K562 (cell line): ENCODE measurements at regions not wholly inside any gene's neighbourhood (a gene's known extent, or its start where the extent isn't known, plus 50 kb on each side); places are given as distances from the start of the nearest gene placed in this dataset.

Source experiments
- ATAC-seq: fragments of 200-7000 bp; cut with Tn5 transposase; 3 replicates; pipeline ENCODE4 v1.9.1; 2020; ENCODE audit warnings: moderate library complexity
- BruUV-seq: library from RNA; stranded (reverse); fragments of 400-500 nt; replicated peaks from 2 replicates; lab custom pipeline; 2021; lab: Mats Ljungman, UMichigan
- CTCF ChIA-PET: fragments of 300-600 bp; formaldehyde crosslinking; extraction: SDS; loops from one replicate; lab custom pipeline; 2021; ENCODE audit warnings: low intra/inter-chr PET ratio; lab: Yijun Ruan, JAX
- POLR2A ChIA-PET: fragments of 300-600, 350-650 bp; sonication (Branson Sonifier 250); formaldehyde crosslinking; extraction: SDS; loops from one replicate; lab custom pipeline; 2021; ENCODE audit warnings: antibody characterized with exemption, inconsistent platforms; lab: Yijun Ruan, JAX
- DNase-seq, 4 experiments: peaks; one replicate each; pipeline versions ENCODE4 v3.0.0 to v3.0.0-alpha.2; 2011 to 2018; ENCODE audit warnings: low spot score in 3 of 4, mixed read lengths in 3 of 4; ENCODE audit errors: extremely low read depth in 1 of 4
- FAIRE-seq: peaks from 2 replicates; lab custom pipeline; 2011; peaks lifted over from hg19 to GRCh38; lab: Jason Lieb, UNC
- H2AFZ ChIP-seq: 2 replicates; pipeline ENCODE4 v1.6.0; 2011; ENCODE audit warnings: low read depth, low read length, control low read depth, inconsistent platforms
- H3K27ac ChIP-seq: fragments of 200-600 bp; 3 replicates; pipeline ENCODE4 v1.8.0; 2011; ENCODE audit warnings: low read depth, mild to moderate bottlenecking, control low read depth, inconsistent platforms, low read length, moderate library complexity, mixed read lengths; ENCODE audit errors: extremely low read depth
- H3K27me3 ChIP-seq, 2 experiments: fragments of 300-600 bp in 1 of 2; 2 replicates in 1 of 2; 3 replicates in 1 of 2; pipeline versions ENCODE4 v1.6.0 to v1.8.0; 2011; ENCODE audit warnings: inconsistent platforms in 2 of 2, low read length in 2 of 2, mild to moderate bottlenecking in 1 of 2, mixed read lengths in 1 of 2, moderate library complexity in 1 of 2; ENCODE audit not compliant: control insufficient read depth in 2 of 2, insufficient read depth in 2 of 2
- H3K36me3 ChIP-seq: fragments of 300-600 bp; 3 replicates; pipeline ENCODE4 v1.8.0; 2011; ENCODE audit warnings: mild to moderate bottlenecking, low read length, inconsistent platforms; ENCODE audit not compliant: control insufficient read depth, insufficient read depth
- H3K4me1 ChIP-seq, 2 experiments: fragments of 200-600 bp in 1 of 2; replicated peaks in 1 of 2; 2 replicates in 1 of 2; 3 replicates in 1 of 2; pipeline versions ENCODE4 v1.5.1 to v1.8.0; 2011; ENCODE audit warnings: inconsistent platforms in 2 of 2, low read length in 2 of 2, mild to moderate bottlenecking in 1 of 2, mixed read lengths in 1 of 2, moderate library complexity in 1 of 2; ENCODE audit not compliant: control insufficient read depth in 2 of 2, insufficient read depth in 2 of 2
- H3K4me2 ChIP-seq: 2 replicates; pipeline ENCODE4 v1.6.1; 2011; ENCODE audit warnings: low read length, control low read depth, inconsistent platforms, mixed read lengths; ENCODE audit not compliant: insufficient read depth
- H3K4me3 ChIP-seq: fragments of 200-600 bp; sonication (generic), shearing (Covaris generic); 2 replicates; pipeline ENCODE4 v1.5.1; 2016; ENCODE audit warnings: control low read depth, inconsistent platforms
- H3K79me2 ChIP-seq: fragments of 200-600 bp; 3 replicates; pipeline ENCODE4 v1.8.0; 2011; ENCODE audit warnings: low read length, inconsistent platforms; ENCODE audit not compliant: control insufficient read depth, insufficient read depth
- H3K9ac ChIP-seq, 2 experiments: 2 replicates each; pipeline versions ENCODE4 v1.6.0 to v1.6.1; 2011; ENCODE audit warnings: low read depth in 2 of 2, low read length in 2 of 2, control low read depth in 1 of 2, inconsistent platforms in 1 of 2, mild to moderate bottlenecking in 1 of 2, mixed read lengths in 1 of 2; ENCODE audit not compliant: insufficient read depth in 1 of 2
- H3K9me1 ChIP-seq: one replicate; pipeline ENCODE4 v1.6.0; 2011; ENCODE audit warnings: inconsistent platforms, mild to moderate bottlenecking, low read length, moderate library complexity; ENCODE audit not compliant: control insufficient read depth, insufficient read depth
- H3K9me3 ChIP-seq: replicated peaks from 2 replicates; pipeline ENCODE4 v1.5.1; 2011; ENCODE audit warnings: low read depth, low read length, inconsistent platforms; ENCODE audit not compliant: control insufficient read depth, insufficient read depth
- H4K20me1 ChIP-seq: replicated peaks from 2 replicates; pipeline ENCODE4 v1.6.1; 2011; ENCODE audit warnings: low read length, inconsistent platforms, mixed read lengths; ENCODE audit not compliant: control insufficient read depth, insufficient read depth
- ARID3B ChIP-seq: fragments of 250-450 bp; sonication (Bioruptor Pico); IDR thresholded peaks from 2 replicates; pipeline ENCODE4 v1.4.0; 2020; ENCODE audit warnings: borderline replicate concordance
- BRD9 ChIP-seq: fragments of 450-650 bp; IDR thresholded peaks from 2 replicates; pipeline ENCODE4 v1.6.1; 2018; ENCODE audit warnings: low read depth; ENCODE audit not compliant: partially characterized antibody
- FOXM1 ChIP-seq, 2 experiments: fragments of 450-650 bp in 1 of 2; sonication (generic) in 1 of 2; formaldehyde crosslinking in 1 of 2; IDR thresholded peaks; 2 replicates each; pipeline versions ENCODE4 v1.6.1 to v1.9.0; 2017 to 2022; ENCODE audit warnings: low read depth in 2 of 2, mild to moderate bottlenecking in 2 of 2, missing genetic modification reagents in 1 of 2, moderate library complexity in 1 of 2
- GATAD2B ChIP-seq: fragments of 450-650 bp; IDR thresholded peaks from 2 replicates; pipeline ENCODE4 v1.6.1; 2017; ENCODE audit warnings: mild to moderate bottlenecking, borderline replicate concordance
- HINFP ChIP-seq: fragments of 450-650 bp; conservative IDR thresholded peaks from 2 replicates; pipeline ENCODE4 v1.6.1; 2016; ENCODE audit warnings: missing genetic modification characterization, low read depth, mild to moderate bottlenecking, control low read depth, missing compliant biosample characterization
- KDM5B ChIP-seq: fragments of 200-600 bp; sonication (generic); IDR thresholded peaks from 2 replicates; pipeline ENCODE4 v1.6.1; 2012; ENCODE audit warnings: low read depth, mild to moderate bottlenecking, moderate library complexity, low read length, control low read depth, inconsistent platforms; ENCODE audit not compliant: insufficient replicate concordance
- NCOA1 ChIP-seq: fragments of 450-650 bp; IDR thresholded peaks from 2 replicates; pipeline ENCODE4 v1.6.1; 2016; ENCODE audit warnings: low read depth
- RNF219 ChIP-seq: fragments of 250-450 bp; sonication (Bioruptor Pico); IDR thresholded peaks from 2 replicates; pipeline ENCODE4 v1.5.0; 2022; ENCODE audit warnings: mild to moderate bottlenecking
- SIRT6 ChIP-seq: IDR thresholded peaks from one replicate; pipeline ENCODE4 v1.6.1; 2012; ENCODE audit warnings: low read depth, mild to moderate bottlenecking, control low read depth, inconsistent platforms, low read length, moderate library complexity
- ZNF175 ChIP-seq: fragments of 200-800 bp; sonication (Bioruptor generic); IDR thresholded peaks from 2 replicates; pipeline ENCODE4 v1.6.1; 2016; ENCODE audit warnings: low read depth, mild to moderate bottlenecking, missing genetic modification characterization, missing compliant biosample characterization
- ZNF282 ChIP-seq: sonication (generic); formaldehyde crosslinking; IDR thresholded peaks from 2 replicates; pipeline ENCODE4 v1.8.1; 2023; ENCODE audit warnings: missing genetic modification reagents
- ZNF324 ChIP-seq: fragments of 250-450 bp; sonication (Bioruptor Pico); IDR thresholded peaks from 2 replicates; pipeline ENCODE4 v1.4.0; 2020; ENCODE audit warnings: mild to moderate bottlenecking
- ZNF79 ChIP-seq: fragments of 250-450 bp; sonication (Bioruptor Pico); IDR thresholded peaks from 2 replicates; pipeline ENCODE4 v1.4.0; 2020; ENCODE audit warnings: low read depth, mild to moderate bottlenecking, moderate library complexity
- WGBS: fragments of 100-300 bp; shearing (Covaris generic); methylation state at CpG from one replicate; pipeline ENCODE4 v1.1.6; 2016; ENCODE audit warnings: low coverage, mixed read lengths; ENCODE audit not compliant: insufficient coverage; ENCODE audit errors: missing lambda C conversion rate; 5-methylcytosine and 5-hydroxymethylcytosine counted together
- in situ Hi-C: fragments of 300-500 bp; cut with MboI; formaldehyde crosslinking; loops from 4 replicates; pipeline ENCODE4 v1.15.0; 2018; ENCODE audit warnings: inconsistent platforms, mixed read lengths
- intact Hi-C: fragments of 100-400 bp; cut with micrococcal nuclease; formaldehyde crosslinking; loops from 2 replicates; pipeline ENCODE4 v1.14.2; 2022

- CTCF ChIA-PET, result no interaction called here
- Histone ChIP-seq H4K20me1 (no peaks in the 10 kb centered on the region), H3K4me1 (no peaks in the 10 kb centered on the region), H3K9me1 (no peaks in the 10 kb centered on the region), H2AFZ (no peak overlapping the region), H3K4me2 (no peak overlapping the region), H3K36me3 (no peaks in the 10 kb centered on the region), H3K27me3 (no peaks in the 10 kb centered on the region), H3K9ac (no peak overlapping the region), H3K4me3 (no peak overlapping the region), H3K79me2 (no peaks in the 10 kb centered on the region), H3K9me3 (no peaks in the 10 kb centered on the region), H3K27ac (no peak overlapping the region)
- no TSS peak for BruUV-seq
- 0% methylated on average over 1 of the region's 2 CpGs for WGBS
- ATAC-seq (no peak), DNase-seq (no peak), FAIRE-seq (no peak)
- in situ Hi-C loops, result no loop called here
- intact Hi-C loops, result no loop called here
- TF ChIP-seq ZNF324 (CRISPR knock-in tag) (no peak), FOXM1 (IDR thresholded peaks at IDR 0.05; ENCODE audit: low read depth) (no peak), FOXM1 (CRISPR knock-in tag; IDR thresholded peaks at IDR 0.05; ENCODE audit: low read depth) (no peak), HINFP (tag) (no peak), ARID3B (CRISPR knock-in tag) (no peak), ZNF79 (CRISPR knock-in tag) (no peak), ZNF282 (CRISPR knock-in tag) (no peak), NCOA1 (no peak), BRD9 (no peak), GATAD2B (no peak), RNF219 (CRISPR knock-in tag) (no peak), KDM5B (no peak), SIRT6 (no peak), ZNF175 (CRISPR knock-in tag) (no peak)
- TF ChIP-seq, all 486 proteins: peak for 0
- POLR2A ChIA-PET, result no interaction called here
Measured at GRCh38 chr13:56713656-56714055, 427.1 kb upstream of the PRR20A start.
